ENCODE measurements at regions not wholly inside any gene's neighbourhood (a gene's known extent, or its start where the extent isn't known, plus 50 kb on each side); places are given as distances from the start of the nearest gene placed in this dataset.
A peak's percentile ranks its signal among the peaks of the same experiment; 100 is the strongest.

- Mint-ChIP-seq H3K36me3 (ENCODE audit: low read depth) (no peaks in the 10 kb centered on the region), H3K4me3 (no peak overlapping the region), H3K9me3 (no peaks in the 10 kb centered on the region), H3K27ac (no peak overlapping the region), H3K4me1 (ENCODE audit: low read depth) (no peaks in the 10 kb centered on the region), H3K27me3 (ENCODE audit: low read depth) (peaks cover 25% of the 10 kb centered on the region)
- peak; percentile 50 for DNase-seq
- intact Hi-C loops (cut with micrococcal nuclease): loop anchor here (1.0 kb wide), 6 partner anchors 245 to 1313 kb away; partner anchors contain the start of gene SERPINE2
- CTCF ChIA-PET: interaction anchor here (0.6 to 10.7 kb wide), 24 partner anchors 10 to 600 kb away, joined by 3 to 187 read pairs (median 4); no protein-coding TSS in a partner anchor
These were observed 117.6 kb downstream of the FAM124B start for GRCh38 chr2:224284134-224284946.

GRCh38 chr2:224283466-224283965 lies 118.4 kb downstream of the FAM124B start:
- no peak overlapping the region for H3K27ac Mint-ChIP-seq
- CTCF ChIA-PET: interaction anchor here (0.6 to 10.7 kb wide), 17 partner anchors 10 to 599 kb away, joined by 3 to 187 read pairs (median 3); no protein-coding TSS in a partner anchor
- intact Hi-C loops (cut with micrococcal nuclease): no loop called here
- H3K9me3 Mint-ChIP-seq: no peaks in the 10 kb centered on the region
- H3K4me3 Mint-ChIP-seq: no peak overlapping the region
- no peak for DNase-seq
- peaks cover 25% of the 10 kb centered on the region for H3K27me3 Mint-ChIP-seq (ENCODE audit: low read depth)
- H3K36me3 Mint-ChIP-seq (ENCODE audit: low read depth): no peaks in the 10 kb centered on the region
- no peaks in the 10 kb centered on the region for H3K4me1 Mint-ChIP-seq (ENCODE audit: low read depth)

- Mint-ChIP-seq H3K4me3 (no peak overlapping the region), H3K27ac (no peak overlapping the region), H3K36me3 (ENCODE audit: low read depth) (no peaks in the 10 kb centered on the region), H3K9me3 (no peaks in the 10 kb centered on the region), H3K27me3 (ENCODE audit: low read depth) (peaks cover 18% of the 10 kb centered on the region), H3K4me1 (ENCODE audit: low read depth) (no peaks in the 10 kb centered on the region)
- intact Hi-C loops (cut with micrococcal nuclease): no loop called here
- no peak for DNase-seq
- CTCF ChIA-PET: interaction anchor here (0.6 to 10.7 kb wide), 4 partner anchors 15 to 311 kb away, joined by 4 to 187 read pairs (median 58); no protein-coding TSS in a partner anchor
These were observed 120.5 kb downstream of the FAM124B start for GRCh38 chr2:224281374-224281773.

GRCh38 chr2:224278531-224278930 lies 123.4 kb downstream of the FAM124B start:
- Mint-ChIP-seq H3K27me3 (ENCODE audit: low read depth) (peaks cover 8% of the 10 kb centered on the region), H3K36me3 (ENCODE audit: low read depth) (no peaks in the 10 kb centered on the region), H3K4me1 (ENCODE audit: low read depth) (no peaks in the 10 kb centered on the region), H3K4me3 (no peak overlapping the region), H3K9me3 (no peaks in the 10 kb centered on the region), H3K27ac (no peak overlapping the region)
- CTCF ChIA-PET: interaction anchor here (0.8 to 1.3 kb wide), 3 partner anchors 285 to 309 kb away, joined by 3 to 4 read pairs (median 3); no protein-coding TSS in a partner anchor
- DNase-seq: no peak
- intact Hi-C loops (cut with micrococcal nuclease): no loop called here

GRCh38 chr2:224276251-224276650 lies 125.7 kb downstream of the FAM124B start:
- H3K4me1 Mint-ChIP-seq (ENCODE audit: low read depth): no peaks in the 10 kb centered on the region
- intact Hi-C loops (cut with micrococcal nuclease): no loop called here

GRCh38 chr2:224272237-224272910 lies 129.5 kb downstream of the FAM124B start:
- Mint-ChIP-seq H3K27ac (no peak overlapping the region), H3K36me3 (ENCODE audit: low read depth) (no peaks in the 10 kb centered on the region), H3K9me3 (no peaks in the 10 kb centered on the region), H3K27me3 (ENCODE audit: low read depth) (peaks cover 4% of the 10 kb centered on the region), H3K4me1 (ENCODE audit: low read depth) (no peaks in the 10 kb centered on the region), H3K4me3 (no peak overlapping the region)
- CTCF ChIA-PET: interaction anchor here (0.6 to 3.6 kb wide), 2 partner anchors 15 to 278 kb away, joined by 3 to 17 read pairs; no protein-coding TSS in a partner anchor
- no peak for DNase-seq
- intact Hi-C loops (cut with micrococcal nuclease): no loop called here

More at GRCh38 chr2:224276251-224276650, 125.7 kb downstream of the FAM124B start:
- Mint-ChIP-seq H3K36me3 (ENCODE audit: low read depth) (no peaks in the 10 kb centered on the region), H3K27ac (no peak overlapping the region), H3K9me3 (no peaks in the 10 kb centered on the region), H3K27me3 (ENCODE audit: low read depth) (peaks cover 4% of the 10 kb centered on the region), H3K4me3 (no peak overlapping the region)
- no peak for DNase-seq
- CTCF ChIA-PET: interaction anchor here (1.0 to 1.3 kb wide), 2 partner anchors 11 to 283 kb away, joined by 5 read pairs; no protein-coding TSS in a partner anchor

GRCh38 chr2:224271617-224272236 lies 130.2 kb downstream of the FAM124B start:
- H3K36me3 Mint-ChIP-seq (ENCODE audit: low read depth): no peaks in the 10 kb centered on the region

GRCh38 chr2:224268441-224268840 lies 133.5 kb downstream of the FAM124B start:
- Mint-ChIP-seq H3K27ac (no peak overlapping the region), H3K27me3 (ENCODE audit: low read depth) (peaks cover 13% of the 10 kb centered on the region), H3K36me3 (ENCODE audit: low read depth) (no peaks in the 10 kb centered on the region), H3K4me3 (no peak overlapping the region), H3K4me1 (ENCODE audit: low read depth) (no peaks in the 10 kb centered on the region), H3K9me3 (no peaks in the 10 kb centered on the region)
- no peak for DNase-seq
- intact Hi-C loops (cut with micrococcal nuclease): no loop called here
- CTCF ChIA-PET: interaction anchor here (1.2 kb wide), 1 partner anchor 16 kb away, joined by 3 read pairs; no protein-coding TSS in a partner anchor

More at GRCh38 chr2:224271617-224272236, 130.2 kb downstream of the FAM124B start:
- H3K4me3 Mint-ChIP-seq: no peak overlapping the region
- CTCF ChIA-PET: interaction anchor here (0.8 kb wide), 1 partner anchor 302 kb away, joined by 3 read pairs; no protein-coding TSS in a partner anchor
- intact Hi-C loops (cut with micrococcal nuclease): no loop called here
- H3K9me3 Mint-ChIP-seq: no peaks in the 10 kb centered on the region
- no peak for DNase-seq
- H3K27me3 Mint-ChIP-seq (ENCODE audit: low read depth): peaks cover 4% of the 10 kb centered on the region
- no peaks in the 10 kb centered on the region for H3K4me1 Mint-ChIP-seq (ENCODE audit: low read depth)
- H3K27ac Mint-ChIP-seq: no peak overlapping the region

GRCh38 chr2:224264259-224264658 lies 137.6 kb downstream of the FAM124B start:
- Mint-ChIP-seq H3K9me3 (no peaks in the 10 kb centered on the region), H3K36me3 (ENCODE audit: low read depth) (no peaks in the 10 kb centered on the region), H3K27ac (no peak overlapping the region), H3K4me1 (ENCODE audit: low read depth) (peaks cover 9% of the 10 kb centered on the region), H3K4me3 (no peak overlapping the region), H3K27me3 (ENCODE audit: low read depth) (peaks cover 16% of the 10 kb centered on the region)
- intact Hi-C loops (cut with micrococcal nuclease): no loop called here
- DNase-seq: no peak
- CTCF ChIA-PET: no interaction called here

- no peak overlapping the region for H3K27ac Mint-ChIP-seq
- H3K27me3 Mint-ChIP-seq (ENCODE audit: low read depth): peaks cover 18% of the 10 kb centered on the region
- H3K9me3 Mint-ChIP-seq: no peaks in the 10 kb centered on the region
- no peaks in the 10 kb centered on the region for H3K36me3 Mint-ChIP-seq (ENCODE audit: low read depth)
- H3K4me3 Mint-ChIP-seq: no peak overlapping the region
- DNase-seq: no peak
- peaks cover 9% of the 10 kb centered on the region for H3K4me1 Mint-ChIP-seq (ENCODE audit: low read depth)
- CTCF ChIA-PET: no interaction called here
- intact Hi-C loops (cut with micrococcal nuclease): no loop called here
These were observed 138.3 kb downstream of the FAM124B start for GRCh38 chr2:224263571-224264043.

GRCh38 chr2:224261326-224261725 lies 140.6 kb downstream of the FAM124B start:
- Mint-ChIP-seq H3K4me3 (no peak overlapping the region), H3K27ac (no peak overlapping the region), H3K4me1 (ENCODE audit: low read depth) (peaks cover 9% of the 10 kb centered on the region), H3K27me3 (ENCODE audit: low read depth) (peaks cover 14% of the 10 kb centered on the region), H3K9me3 (no peaks in the 10 kb centered on the region), H3K36me3 (ENCODE audit: low read depth) (no peaks in the 10 kb centered on the region)
- no peak for DNase-seq
- CTCF ChIA-PET: no interaction called here
- intact Hi-C loops (cut with micrococcal nuclease): loop anchor here (2.0 kb wide), 1 partner anchor 223 kb away; the partner anchor contains the start of gene SERPINE2
